Jurkat, Clone E6-1 (cell line): ENCODE measurements at regions not wholly inside any gene's neighbourhood (a gene's known extent, or its start where the extent isn't known, plus 50 kb on each side); places are given as distances from the start of the nearest gene placed in this dataset.

Experiments used
- DNase-seq: peaks from one replicate; pipeline ENCODE4 v3.0.0-alpha.2; 2011; ENCODE audit warnings: low read depth, low spot score
- H3K4me3 ChIP-seq: 2 replicates; pipeline ENCODE4 v1.5.1; 2011; ENCODE audit warnings: mild to moderate bottlenecking, low read length, control low read depth, moderate library complexity

GRCh38 chr7:113727486-113727885 is 191.3 kb downstream of the PPP1R3A start:
- DNase-seq: no peak
- H3K4me3 ChIP-seq: no peak overlapping the region

- DNase-seq: no peak
These were observed 196.8 kb downstream of the PPP1R3A start for GRCh38 chr7:113722006-113722405.

GRCh38 chr7:113717739-113718138 is 201.1 kb downstream of the PPP1R3A start:
- H3K4me3 ChIP-seq: no peak overlapping the region

More at GRCh38 chr7:113722006-113722405, 196.8 kb downstream of the PPP1R3A start:
- H3K4me3 ChIP-seq: no peak overlapping the region

GRCh38 chr7:113715981-113716856 is 202.6 kb downstream of the PPP1R3A start:
- DNase-seq: no peak
- H3K4me3 ChIP-seq: no peak overlapping the region

More at GRCh38 chr7:113717739-113718138, 201.1 kb downstream of the PPP1R3A start:
- DNase-seq: no peak

GRCh38 chr7:113715262-113715661 is 203.5 kb downstream of the PPP1R3A start:
- H3K4me3 ChIP-seq: no peak overlapping the region
- DNase-seq: no peak

GRCh38 chr7:113710310-113711096 is 208.3 kb downstream of the PPP1R3A start:
- peak; percentile 80 for DNase-seq
- no peak overlapping the region for H3K4me3 ChIP-seq

- DNase-seq: no peak
- no peak overlapping the region for H3K4me3 ChIP-seq
These were observed 213.4 kb downstream of the PPP1R3A start for GRCh38 chr7:113705439-113705838.

- peak; percentile 17 for DNase-seq
- no peak overlapping the region for H3K4me3 ChIP-seq
These were observed 220.1 kb downstream of the PPP1R3A start for GRCh38 chr7:113698556-113699220.

GRCh38 chr7:113694149-113694548 is 224.7 kb downstream of the PPP1R3A start:
- DNase-seq: no peak

GRCh38 chr7:113684165-113684564 is 234.6 kb downstream of the PPP1R3A start:
- DNase-seq: no peak

More at GRCh38 chr7:113694149-113694548, 224.7 kb downstream of the PPP1R3A start:
- H3K4me3 ChIP-seq: no peak overlapping the region

GRCh38 chr7:113677811-113678210 is 241.0 kb downstream of the PPP1R3A start:
- no peak for DNase-seq
- H3K4me3 ChIP-seq: no peak overlapping the region

More at GRCh38 chr7:113684165-113684564, 234.6 kb downstream of the PPP1R3A start:
- H3K4me3 ChIP-seq: no peak overlapping the region

GRCh38 chr7:113664867-113665266 is 253.9 kb downstream of the PPP1R3A start:
- H3K4me3 ChIP-seq: no peak overlapping the region
- DNase-seq: no peak

- no peak overlapping the region for H3K4me3 ChIP-seq
- DNase-seq: no peak
These were observed 259.4 kb downstream of the PPP1R3A start for GRCh38 chr7:113659416-113659815.

GRCh38 chr7:113657603-113658002 is 261.2 kb downstream of the PPP1R3A start:
- DNase-seq: no peak
- H3K4me3 ChIP-seq: no peak overlapping the region

GRCh38 chr7:113652501-113652900 is 266.3 kb downstream of the PPP1R3A start:
- no peak for DNase-seq
- H3K4me3 ChIP-seq: no peak overlapping the region

GRCh38 chr7:113649556-113649955 is 269.3 kb downstream of the PPP1R3A start:
- no peak for DNase-seq
- no peak overlapping the region for H3K4me3 ChIP-seq

GRCh38 chr7:113639221-113639620 is 279.6 kb downstream of the PPP1R3A start:
- DNase-seq: no peak
- H3K4me3 ChIP-seq: no peak overlapping the region

- no peak for DNase-seq
- no peak overlapping the region for H3K4me3 ChIP-seq
These were observed 281.9 kb downstream of the PPP1R3A start for GRCh38 chr7:113636727-113637421.

GRCh38 chr7:113635492-113635891 is 283.3 kb downstream of the PPP1R3A start:
- no peak for DNase-seq

More at GRCh38 chr7:113635492-113635891, 283.3 kb downstream of the PPP1R3A start:
- no peak overlapping the region for H3K4me3 ChIP-seq
